HFFc6 (cell line): ENCODE measurements at regions not wholly inside any gene's neighbourhood (a gene's known extent, or its start where the extent isn't known, plus 50 kb on each side); places are given as distances from the start of the nearest gene placed in this dataset.

Source experiments
- DNase-seq: peaks from one replicate; pipeline ENCODE4 v3.0.0-alpha.2; 2018
- H3K27ac Mint-ChIP-seq: 2 replicates; pipeline ENCODE4 v1.8.0; 2020; ENCODE audit warnings: mild to moderate bottlenecking, mixed read lengths
- H3K27me3 Mint-ChIP-seq: 2 replicates; pipeline ENCODE4 v1.8.0; 2021; ENCODE audit warnings: mild to moderate bottlenecking, moderate library complexity, mixed read lengths; ENCODE audit not compliant: insufficient read depth
- H3K36me3 Mint-ChIP-seq: 2 replicates; pipeline ENCODE4 v1.8.0; 2021; ENCODE audit warnings: low read depth, mixed read lengths
- H3K4me1 Mint-ChIP-seq: 2 replicates; pipeline ENCODE4 v1.8.0; 2020; ENCODE audit warnings: low read depth, mixed read lengths
- H3K4me3 Mint-ChIP-seq: 2 replicates; pipeline ENCODE4 v1.8.0; 2020; ENCODE audit warnings: mild to moderate bottlenecking, moderate library complexity, mixed read lengths
- H3K9me3 Mint-ChIP-seq: 2 replicates; pipeline ENCODE4 v1.8.0; 2020; ENCODE audit warnings: mild to moderate bottlenecking, mixed read lengths
- CTCF ChIP-seq: fragments of 200-600 bp; sonication (generic); IDR thresholded peaks from 2 replicates; pipeline ENCODE4 v1.5.0; 2021; ENCODE audit warnings: antibody characterized with exemption, mild to moderate bottlenecking

DNA sequence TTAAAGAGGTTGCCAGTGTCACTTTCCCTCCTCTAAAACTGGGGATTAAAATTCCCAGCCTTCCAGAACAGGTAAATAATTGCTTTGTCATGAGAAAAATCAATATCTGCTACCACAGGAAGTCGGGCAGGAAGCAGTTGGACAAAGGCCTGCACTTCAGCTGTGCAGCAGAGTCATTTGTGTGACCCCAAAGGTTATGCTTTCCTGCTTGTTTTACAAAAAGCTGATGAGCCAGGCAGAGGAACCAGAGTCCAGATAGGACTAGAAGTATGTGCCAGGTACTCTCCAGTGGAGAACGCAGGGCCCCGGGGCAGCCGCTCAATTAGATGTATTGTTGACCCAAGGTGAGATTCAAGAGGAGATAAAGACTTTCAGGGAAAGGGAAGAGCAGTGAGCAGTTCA lies 117.1 kb upstream of the FRMD6 start:
- H3K36me3 Mint-ChIP-seq = peaks cover 4% of the 10 kb centered on the region

GRCh38 chr14:51535443-51536044 lies 116.2 kb upstream of the FRMD6 start:
- Mint-ChIP-seq H3K27me3 (no peaks in the 10 kb centered on the region), H3K4me3 (no peak overlapping the region), H3K27ac (0 out of 2 replicates have a peak overlapping the region, but pooled peaks have one; percentile 94), H3K36me3 (peaks cover 4% of the 10 kb centered on the region), H3K9me3 (no peaks in the 10 kb centered on the region), H3K4me1 (peaks cover 78% of the 10 kb centered on the region)
- TF ChIP-seq CTCF = no peak
- DNase-seq = no peak

More for the DNA sequence above, 117.1 kb upstream of the FRMD6 start:
- no peak overlapping the region; the same call in 1 of the 2 replicates for H3K4me3 Mint-ChIP-seq
- no peaks in the 10 kb centered on the region for H3K27me3 Mint-ChIP-seq
- no peak for TF ChIP-seq CTCF
- peak overlapping the region; percentile 94 for H3K27ac Mint-ChIP-seq
- DNase-seq = peak; percentile 15
- peaks cover 68% of the 10 kb centered on the region for H3K4me1 Mint-ChIP-seq
- no peaks in the 10 kb centered on the region for H3K9me3 Mint-ChIP-seq

DNA sequence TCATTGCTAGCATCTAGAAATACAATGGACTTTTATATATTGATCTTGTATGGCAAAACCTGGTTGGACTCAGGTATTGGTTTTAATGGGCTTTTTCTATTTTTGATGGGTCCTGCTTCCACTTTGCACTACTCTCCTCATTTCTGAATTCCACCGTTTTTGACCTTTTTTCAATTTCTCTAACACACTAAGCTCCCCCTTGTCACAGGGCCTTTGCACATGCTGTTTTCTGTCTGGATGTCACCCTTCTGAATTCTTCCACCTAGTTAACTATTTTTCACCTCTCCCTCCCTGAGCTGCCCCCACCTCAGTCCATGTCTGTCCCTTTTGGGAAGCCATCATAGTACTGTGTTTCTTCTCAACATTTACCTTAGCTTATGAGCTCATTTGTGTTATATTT lies 112.7 kb upstream of the FRMD6 start:
- no peak for DNase-seq
- H3K4me3 Mint-ChIP-seq = no peak overlapping the region; the same call in 1 of the 2 replicates
- no peaks in the 10 kb centered on the region for H3K27me3 Mint-ChIP-seq
- peaks cover 19% of the 10 kb centered on the region for H3K36me3 Mint-ChIP-seq
- H3K9me3 Mint-ChIP-seq = no peaks in the 10 kb centered on the region
- no peak for TF ChIP-seq CTCF
- peak overlapping the region; percentile 89 for H3K27ac Mint-ChIP-seq
- H3K4me1 Mint-ChIP-seq = peaks cover 80% of the 10 kb centered on the region

GRCh38 chr14:51539571-51540037 lies 112.1 kb upstream of the FRMD6 start:
- Mint-ChIP-seq H3K9me3 (no peaks in the 10 kb centered on the region), H3K27ac (peak overlapping the region; percentile 89)

GRCh38 chr14:51540364-51540763 lies 111.3 kb upstream of the FRMD6 start:
- Mint-ChIP-seq H3K4me1 (peaks cover 76% of the 10 kb centered on the region), H3K27ac (peak overlapping the region; percentile 89), H3K9me3 (no peaks in the 10 kb centered on the region), H3K27me3 (no peaks in the 10 kb centered on the region), H3K36me3 (peaks cover 14% of the 10 kb centered on the region), H3K4me3 (peak overlapping the region; percentile 65)
- TF ChIP-seq CTCF = no peak
- DNase-seq = peak; percentile 55

More at GRCh38 chr14:51539571-51540037, 112.1 kb upstream of the FRMD6 start:
- TF ChIP-seq CTCF = no peak
- no peaks in the 10 kb centered on the region for H3K27me3 Mint-ChIP-seq
- peaks cover 76% of the 10 kb centered on the region for H3K4me1 Mint-ChIP-seq
- DNase-seq = peak; percentile 72
- peak overlapping the region; percentile 65 for H3K4me3 Mint-ChIP-seq
- peaks cover 18% of the 10 kb centered on the region for H3K36me3 Mint-ChIP-seq
